ENCODE measurements at regions not wholly inside any gene's neighbourhood (a gene's known extent, or its start where the extent isn't known, plus 50 kb on each side); places are given as distances from the start of the nearest gene placed in this dataset.

DNA sequence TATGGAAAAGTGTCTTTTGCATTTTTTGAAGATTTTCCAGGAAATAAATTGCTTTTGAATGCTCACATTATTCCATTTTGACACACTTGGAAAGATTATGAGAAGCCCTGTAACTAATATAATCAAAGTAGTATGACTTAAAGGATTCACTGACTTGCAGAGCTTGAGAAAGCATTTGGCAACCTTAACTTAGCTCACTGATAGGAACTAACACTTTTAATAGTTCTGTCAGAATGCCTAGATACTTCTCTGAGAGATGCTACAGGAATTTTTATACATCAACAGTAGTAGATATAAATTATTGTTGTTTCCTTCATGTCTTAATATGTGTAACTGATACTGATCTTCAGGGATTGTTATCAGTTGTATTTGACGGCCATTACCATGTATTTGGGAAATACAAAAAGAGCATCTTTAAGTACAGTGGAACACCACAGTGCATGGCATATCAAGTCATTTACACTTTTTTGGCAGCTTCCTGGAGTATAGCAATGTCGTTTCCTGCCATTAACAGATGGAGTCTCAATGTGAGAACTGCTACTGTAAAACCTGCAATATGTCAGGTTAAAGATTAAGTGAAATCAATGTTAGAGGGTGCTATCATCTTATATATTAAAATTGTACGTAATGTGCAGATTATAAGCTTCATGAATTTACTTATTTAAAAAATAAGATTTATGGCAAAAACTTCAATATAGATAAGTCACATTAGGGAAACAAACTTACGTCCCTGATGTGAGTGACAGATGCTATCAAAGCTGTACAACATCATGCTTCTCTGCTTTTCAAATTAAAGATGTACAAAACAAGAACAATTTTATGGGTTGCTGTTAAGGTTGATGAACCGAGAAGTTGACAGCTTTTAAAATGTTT lies 1159.8 kb upstream of the MIR17HG start:
- TF ChIP-seq POLR2A (IDR thresholded peaks at IDR 0.05; ENCODE audit: low read length) (no peak), GATA1 (IDR thresholded peaks at IDR 0.05; ENCODE audit: low read depth, low read length) (no peak)

All from erythroblast (primary cell).